HG03457 (cell line): ENCODE measurements at regions not wholly inside any gene's neighbourhood (a gene's known extent, or its start where the extent isn't known, plus 50 kb on each side); places are given as distances from the start of the nearest gene placed in this dataset.
"Not testable (repeated sequence)": the region's sequence is repeated elsewhere in the genome, so short reads cannot be mapped to it uniquely, and the experiment has no call there.

Experiments
- ATAC-seq: cut with Tn5 transposase; IDR thresholded peaks from one replicate; pipeline ENCODE4 v1.9.1; 2021; ENCODE audit warnings: moderate number of reproducible peaks; ENCODE audit not compliant: unreplicated experiment

DNA sequence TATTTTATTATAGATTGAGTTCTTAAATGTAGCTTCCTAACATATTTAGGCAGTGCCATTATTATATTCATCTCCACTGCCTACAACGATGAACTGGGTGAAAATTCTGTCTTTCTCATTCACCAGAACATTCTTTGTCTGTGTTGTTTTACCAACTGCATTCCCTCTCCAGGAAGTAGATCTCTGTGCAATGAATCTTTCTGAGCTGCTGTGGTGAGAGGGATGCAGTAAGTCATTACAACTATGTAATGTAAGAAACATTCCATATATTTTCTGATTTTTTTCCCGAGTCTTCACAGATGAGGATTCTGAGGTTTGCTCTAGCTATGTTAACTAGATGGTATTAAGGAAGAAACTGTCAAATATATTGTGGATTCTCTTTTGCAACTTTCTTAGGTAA lies 811.9 kb upstream of the PCDH7 start:
- no peak for ATAC-seq

DNA sequence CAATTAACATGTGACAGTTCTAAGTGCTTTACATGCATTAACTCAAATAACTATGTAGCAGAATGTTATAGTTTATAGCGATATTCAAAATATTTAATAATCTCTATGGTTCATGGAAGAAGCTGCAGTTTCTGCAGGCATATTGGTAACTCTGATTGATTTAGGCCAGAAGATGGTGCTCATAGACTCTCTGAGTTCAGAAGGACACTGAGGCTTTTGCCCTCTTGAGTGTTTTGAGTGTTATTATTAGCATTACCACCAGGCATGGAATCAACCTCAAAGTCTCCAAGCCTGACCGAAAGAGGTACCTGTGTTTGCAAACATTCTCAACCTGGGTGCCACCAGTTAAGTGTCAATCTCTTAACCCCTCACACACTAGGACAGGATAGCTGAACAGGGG lies 792.3 kb upstream of the PCDH7 start:
- ATAC-seq = no peak

DNA sequence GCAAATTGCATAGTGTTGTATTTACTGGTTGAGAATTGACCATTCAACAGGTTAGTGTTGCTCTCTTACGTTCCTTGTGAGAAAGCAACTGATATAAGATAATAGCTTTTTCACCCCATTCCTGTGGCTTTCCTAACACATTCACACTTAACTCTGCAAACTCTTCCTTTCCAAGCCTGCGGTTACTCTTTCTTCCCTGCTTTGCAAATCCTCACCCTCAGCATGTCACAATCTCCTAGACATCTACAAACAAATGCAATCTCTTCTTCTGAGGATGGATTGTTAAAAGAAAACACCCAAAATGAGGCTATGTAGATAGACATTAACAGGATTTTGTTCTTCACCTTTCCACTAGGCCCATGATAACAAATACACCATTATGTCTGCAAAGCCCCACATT lies 771.7 kb upstream of the PCDH7 start:
- no peak for ATAC-seq

DNA sequence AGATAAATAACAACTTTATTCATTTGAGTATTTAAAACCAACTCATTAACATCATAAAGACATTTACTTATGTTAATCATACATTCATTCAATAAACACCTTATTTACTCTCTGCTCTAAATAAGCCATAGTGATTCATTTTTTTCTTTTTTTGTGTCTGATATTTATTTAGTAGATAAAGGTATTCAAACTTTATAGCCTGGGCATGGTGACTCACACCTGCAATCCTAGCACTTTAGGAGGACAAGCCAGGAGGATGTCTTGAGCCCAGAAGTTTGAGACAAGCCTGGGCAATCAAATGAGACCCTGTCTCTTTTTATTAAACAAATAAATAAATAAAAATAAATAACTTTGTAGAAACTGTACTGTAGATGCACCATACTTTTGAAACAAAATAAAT lies 771.3 kb upstream of the PCDH7 start:
- no peak for ATAC-seq

DNA sequence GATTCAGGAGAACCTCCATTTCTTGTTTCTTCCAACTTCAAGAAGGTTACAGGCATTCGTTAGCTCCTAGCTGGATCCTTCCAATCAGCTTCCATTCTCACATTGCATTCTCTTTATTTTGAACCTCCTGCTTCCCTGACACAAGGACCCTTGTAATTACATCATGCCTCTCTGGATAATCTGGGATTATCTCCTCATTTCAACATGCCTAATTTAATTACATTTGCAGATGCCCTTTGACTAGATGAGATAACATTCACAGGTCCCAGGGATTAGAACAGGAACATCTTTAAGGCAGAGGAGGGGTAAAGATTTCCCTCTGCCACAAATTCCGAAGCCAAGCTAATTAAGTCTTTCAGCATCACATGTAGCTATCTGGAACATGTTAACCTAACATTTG lies 753.8 kb upstream of the PCDH7 start:
- no peak for ATAC-seq

DNA sequence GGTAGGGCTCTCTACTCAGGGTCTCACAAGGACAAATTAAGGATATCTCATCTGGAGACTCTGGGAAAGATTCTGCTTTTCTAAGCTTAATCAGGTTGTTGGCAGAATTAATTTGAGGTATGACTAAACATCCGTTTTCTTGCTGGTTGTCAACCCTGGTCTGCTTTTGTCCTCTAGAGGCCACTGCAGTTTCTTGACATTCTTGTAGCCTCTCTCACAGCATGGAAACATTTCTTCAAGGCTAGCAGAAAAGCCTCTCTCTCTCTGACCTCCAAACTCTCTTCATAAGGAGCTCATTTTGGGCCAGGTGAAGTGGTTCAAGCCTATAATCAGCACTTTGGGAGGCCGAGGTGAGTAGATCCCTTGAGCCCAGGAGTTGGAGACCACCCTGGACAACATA lies 749.5 kb upstream of the PCDH7 start:
- no peak for ATAC-seq

DNA sequence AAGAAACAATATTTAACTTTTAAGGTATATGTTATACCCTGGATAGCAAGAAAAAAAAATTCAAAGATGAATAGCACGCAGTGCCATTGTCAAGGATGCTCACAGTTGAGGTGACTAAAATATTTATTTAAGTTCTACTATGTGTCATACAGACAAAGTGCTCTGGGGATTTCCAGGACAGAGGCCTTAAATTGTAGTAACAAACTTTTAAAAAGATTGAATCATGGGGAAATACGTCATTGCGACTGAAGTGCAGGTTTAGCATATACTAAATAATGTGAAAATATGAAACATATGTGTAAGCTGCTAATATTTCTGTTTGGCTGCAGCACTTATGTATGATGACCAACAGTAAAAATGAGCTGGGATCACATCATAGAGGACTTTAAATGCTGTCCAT lies 748.0 kb upstream of the PCDH7 start:
- ATAC-seq = no peak

DNA sequence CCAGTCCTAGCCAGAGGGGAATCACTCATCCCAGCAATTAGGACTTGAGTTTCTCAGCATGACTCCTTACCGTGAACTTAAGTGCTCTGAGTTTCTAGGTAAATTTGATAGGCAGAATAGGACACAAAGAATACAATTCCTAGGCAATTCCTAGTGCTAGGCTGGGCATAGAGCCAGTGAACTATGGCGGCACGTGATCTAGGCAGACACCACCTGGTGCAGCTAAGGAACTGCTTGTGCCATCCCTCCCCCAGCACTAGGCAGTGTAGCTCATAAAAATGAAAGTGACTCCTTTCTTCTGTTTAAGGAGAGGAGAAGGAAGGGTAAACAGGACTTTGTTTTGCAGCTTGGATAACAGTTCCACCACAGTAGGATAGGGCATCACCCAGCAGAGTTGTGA lies 736.3 kb upstream of the PCDH7 start:
- ATAC-seq = no peak

DNA sequence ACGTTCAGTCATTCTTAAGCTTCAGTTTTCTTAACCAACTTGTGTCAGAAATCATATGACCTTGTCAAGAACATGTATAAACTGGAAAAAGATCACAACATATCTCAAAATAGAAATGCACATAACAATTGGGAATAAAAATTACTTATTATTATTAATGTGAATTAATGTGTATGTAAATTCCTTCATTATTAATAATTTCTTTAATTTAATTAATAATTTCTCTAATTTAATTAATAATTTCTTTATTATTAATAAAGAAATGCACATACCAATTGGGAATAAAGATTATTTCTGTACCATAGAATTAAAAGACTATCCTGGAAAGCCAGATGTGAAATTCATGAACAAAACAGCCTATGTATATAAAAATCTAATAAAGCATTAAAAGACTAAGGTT lies 718.5 kb upstream of the PCDH7 start:
- ATAC-seq = no peak

DNA sequence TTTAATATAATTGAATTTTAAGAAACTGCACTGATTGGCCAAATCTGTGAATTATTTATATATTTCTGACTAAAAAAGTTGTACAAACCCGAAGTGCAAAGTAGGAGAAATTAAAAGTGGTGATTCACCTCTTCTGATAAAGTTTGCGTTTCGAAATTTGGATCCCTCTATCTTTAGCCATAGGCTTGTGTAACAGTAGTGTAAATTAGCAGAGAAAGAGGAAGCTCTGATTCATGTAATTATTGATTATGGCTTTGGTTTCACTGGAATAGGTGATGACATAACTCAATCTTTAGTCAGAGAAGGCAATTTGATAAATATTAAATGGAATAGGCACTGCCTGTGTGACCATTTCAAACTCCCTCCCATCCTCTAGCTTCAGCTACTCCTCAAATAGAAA lies 717.8 kb upstream of the PCDH7 start:
- no peak for ATAC-seq

DNA sequence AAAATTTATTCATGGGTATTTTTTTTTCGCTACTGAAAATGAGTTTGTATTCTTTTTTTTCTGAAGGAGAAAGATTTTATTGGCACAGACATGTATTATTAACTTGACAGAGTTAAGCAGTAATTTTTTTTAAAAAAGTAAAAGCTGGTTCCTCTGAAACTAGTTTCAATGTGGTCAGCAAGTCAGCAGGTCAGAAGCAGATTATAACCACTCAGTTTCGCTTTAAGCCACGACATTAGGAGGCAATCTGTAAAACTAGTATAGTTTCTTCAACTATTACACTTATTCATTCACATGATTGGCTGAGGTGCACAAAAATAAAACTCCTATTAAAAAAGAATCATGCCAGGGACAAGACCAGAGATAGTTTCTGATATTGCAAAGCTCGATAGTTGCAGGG lies 714.2 kb upstream of the PCDH7 start:
- no peak for ATAC-seq

DNA sequence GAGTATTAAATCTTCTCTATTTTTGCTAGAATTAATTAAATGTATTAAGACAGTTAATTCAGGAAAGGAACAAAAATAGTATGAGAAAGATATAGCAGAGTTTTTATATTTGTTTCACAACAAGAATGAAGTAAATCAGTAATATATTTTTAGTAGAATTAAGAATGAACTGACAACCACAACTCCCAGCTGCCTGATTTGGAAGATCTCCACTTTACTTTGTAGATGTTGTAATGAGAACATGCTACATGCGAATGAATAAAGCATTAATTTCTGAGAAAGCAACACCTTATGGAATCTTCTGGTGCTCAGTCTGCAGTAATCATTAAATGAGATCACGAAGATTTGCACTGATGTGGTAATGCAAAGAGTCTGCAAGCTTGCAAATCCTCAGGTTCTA lies 695.6 kb upstream of the PCDH7 start:
- no peak for ATAC-seq

DNA sequence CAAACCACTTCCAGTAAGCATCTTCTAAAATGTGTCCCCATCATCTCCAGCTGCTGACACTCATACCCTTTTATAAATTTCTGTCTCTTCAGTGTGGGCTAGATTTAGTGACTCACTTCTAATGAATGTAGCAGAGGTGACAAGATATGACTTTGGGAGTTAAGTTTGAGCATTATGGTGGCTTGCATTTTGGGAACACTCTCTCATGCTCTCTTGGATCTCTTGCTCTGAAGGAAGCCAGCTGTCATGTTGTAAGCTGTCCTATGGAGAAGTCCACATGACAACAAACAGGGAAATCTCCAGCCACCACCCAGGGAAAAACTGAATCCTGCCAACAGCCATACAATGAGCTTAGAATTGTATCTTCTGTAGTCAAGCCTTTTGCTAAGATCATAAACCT lies 691.3 kb upstream of the PCDH7 start:
- no peak for ATAC-seq

DNA sequence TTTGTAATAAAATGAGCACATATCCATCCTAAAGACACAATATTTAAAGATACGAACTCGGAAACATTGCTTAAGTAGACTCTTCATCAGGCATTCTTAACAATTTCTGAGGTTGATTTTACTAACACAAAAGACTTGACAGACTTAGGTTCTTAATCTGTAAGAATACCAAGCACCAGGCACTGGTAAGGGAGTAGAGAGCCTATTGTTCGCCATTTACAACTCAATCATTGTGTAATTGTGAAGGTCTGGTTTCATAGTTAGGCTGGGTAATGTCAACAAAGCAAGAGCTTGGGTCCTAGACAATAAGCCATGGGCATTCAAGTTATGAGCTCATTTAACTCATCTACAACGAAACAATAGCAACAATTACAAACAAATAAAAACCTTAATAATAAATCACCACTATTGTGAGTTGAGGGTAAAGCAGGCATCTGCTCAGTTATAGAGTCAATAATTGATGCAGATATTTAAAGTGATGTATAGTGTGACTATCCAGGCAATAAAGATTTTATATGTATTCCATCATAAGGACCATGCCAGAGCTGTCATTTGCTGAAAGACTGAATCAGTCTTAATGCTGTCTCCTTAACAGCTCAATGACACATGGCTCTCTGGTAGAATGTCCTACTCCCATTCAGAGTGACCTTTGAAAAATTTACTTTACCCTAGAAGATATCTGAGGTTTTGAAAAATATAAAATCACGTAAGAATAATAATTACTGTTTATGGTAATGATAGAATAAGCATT lies 664.0 kb upstream of the PCDH7 start:
- ATAC-seq = no peak

DNA sequence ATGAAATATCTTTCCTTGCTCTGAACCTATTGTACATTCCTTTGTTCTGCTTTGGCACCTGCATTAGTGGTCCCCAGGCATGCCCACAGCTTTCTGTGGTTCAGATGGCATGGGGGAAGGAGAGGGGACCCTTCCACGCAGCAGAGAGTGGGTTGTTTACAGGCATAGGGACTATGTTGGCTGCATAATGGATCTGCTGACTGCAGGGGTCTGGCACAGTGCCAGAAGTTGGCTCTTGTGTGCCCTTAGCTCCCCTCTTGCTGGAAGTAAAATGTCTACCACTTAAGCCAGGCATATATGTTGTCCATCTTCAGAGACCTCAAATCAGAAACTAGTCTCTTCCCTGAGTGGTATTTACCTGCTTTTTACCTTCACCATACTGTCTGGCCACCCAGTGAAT lies 651.9 kb upstream of the PCDH7 start:
- no peak for ATAC-seq

DNA sequence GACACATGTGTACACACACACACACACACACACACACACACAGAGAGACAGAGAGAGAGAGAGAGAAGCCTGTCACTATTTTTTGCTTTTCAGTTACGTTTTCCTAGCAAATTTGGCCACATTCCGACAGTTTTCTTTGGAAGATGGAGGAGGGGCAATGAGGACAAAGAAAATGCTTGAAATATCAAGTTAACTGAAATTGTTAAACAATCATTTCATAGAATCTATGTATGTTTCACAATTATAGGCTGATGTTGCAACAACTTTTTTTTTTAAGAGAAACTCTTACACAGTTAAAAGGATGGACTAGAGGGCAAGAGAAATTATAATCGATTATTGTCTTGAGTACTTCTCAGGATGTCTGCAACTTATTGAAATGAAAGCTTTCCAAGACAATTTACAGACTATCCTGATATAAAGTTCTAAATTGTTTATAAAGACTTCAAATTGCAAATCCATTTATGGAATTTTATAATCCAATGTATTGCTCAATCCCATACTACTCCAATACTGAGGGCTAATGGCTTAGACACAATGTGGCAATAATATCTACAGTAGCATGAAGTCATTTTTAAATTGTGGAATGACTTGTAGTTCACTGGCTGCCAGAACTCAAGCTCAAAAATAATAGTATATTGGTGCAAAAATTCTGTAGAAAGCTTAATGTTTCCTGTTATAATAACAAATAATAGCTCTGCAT lies 647.0 kb upstream of the PCDH7 start:
- ATAC-seq = no peak

DNA sequence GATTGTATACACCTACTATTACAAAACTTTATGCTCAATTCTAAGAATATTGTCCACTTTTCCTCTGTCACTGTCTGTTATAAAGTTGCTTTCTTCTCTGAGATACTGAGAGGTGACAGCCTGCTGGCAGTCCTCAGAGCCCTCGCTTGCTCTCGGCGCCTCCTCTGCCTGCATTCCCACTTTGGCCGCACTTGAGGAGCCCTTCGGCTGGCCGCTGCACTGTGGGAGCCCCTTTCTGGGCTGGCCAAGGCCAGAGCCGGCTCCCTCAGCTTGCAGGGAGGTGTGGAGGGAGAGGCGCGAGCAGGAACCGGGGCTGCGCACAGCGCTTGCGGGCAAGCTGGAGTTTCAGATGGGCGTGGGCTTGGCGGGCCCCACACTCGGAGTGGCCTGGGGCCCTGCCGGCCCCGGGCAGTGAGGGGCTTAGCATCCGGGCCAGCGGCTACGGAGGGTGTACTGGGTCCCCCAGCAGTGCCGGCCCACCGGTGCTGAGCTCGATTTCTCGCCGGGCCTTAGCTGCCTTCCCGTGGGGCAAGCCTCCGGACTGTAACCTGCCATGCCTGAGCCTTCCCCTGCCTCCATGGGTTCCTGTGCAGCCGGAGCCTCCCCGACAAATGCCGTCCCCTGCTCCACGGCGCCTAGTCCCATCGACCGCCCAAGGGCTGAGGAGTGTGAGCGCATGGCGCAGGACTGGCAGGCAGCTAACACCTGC lies 627.6 kb upstream of the PCDH7 start:
- ATAC-seq = not testable (repeated sequence)

DNA sequence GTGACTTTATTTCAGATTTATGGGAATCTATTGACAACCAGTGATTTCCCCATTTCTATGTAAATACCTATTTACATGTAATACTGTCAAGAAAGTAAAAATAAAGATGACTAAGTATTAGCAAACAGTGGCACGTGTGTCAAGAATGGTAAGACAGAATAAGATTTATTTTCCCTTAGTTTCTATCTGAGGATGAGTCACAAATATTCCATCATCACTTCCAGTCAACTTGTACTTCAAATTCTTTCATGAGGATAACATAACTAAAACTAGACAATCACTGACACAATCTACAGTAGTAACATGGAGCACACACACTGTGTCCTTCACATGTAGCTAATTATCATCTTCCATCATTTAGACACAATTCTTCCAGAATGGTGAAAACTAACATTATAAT lies 625.3 kb upstream of the PCDH7 start:
- ATAC-seq = no peak

DNA sequence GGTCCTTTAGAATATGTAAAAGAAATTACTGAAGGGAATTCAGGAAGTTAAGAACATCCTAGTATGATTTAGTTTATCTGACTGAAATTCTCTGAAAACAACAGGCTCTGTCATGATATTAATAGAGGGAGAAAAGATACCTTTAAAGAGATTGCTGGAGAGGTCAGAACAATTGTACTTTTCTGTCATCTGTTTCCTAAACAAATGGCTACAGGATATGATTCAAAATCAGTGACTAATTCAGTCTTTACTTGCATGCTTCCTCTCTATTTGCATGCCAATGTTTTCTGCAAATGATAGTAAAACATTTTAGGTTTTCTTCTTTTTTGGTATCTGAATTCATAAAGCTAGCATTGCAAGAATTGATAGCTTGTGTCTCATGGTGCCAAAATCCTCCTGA lies 616.7 kb upstream of the PCDH7 start:
- ATAC-seq = no peak

DNA sequence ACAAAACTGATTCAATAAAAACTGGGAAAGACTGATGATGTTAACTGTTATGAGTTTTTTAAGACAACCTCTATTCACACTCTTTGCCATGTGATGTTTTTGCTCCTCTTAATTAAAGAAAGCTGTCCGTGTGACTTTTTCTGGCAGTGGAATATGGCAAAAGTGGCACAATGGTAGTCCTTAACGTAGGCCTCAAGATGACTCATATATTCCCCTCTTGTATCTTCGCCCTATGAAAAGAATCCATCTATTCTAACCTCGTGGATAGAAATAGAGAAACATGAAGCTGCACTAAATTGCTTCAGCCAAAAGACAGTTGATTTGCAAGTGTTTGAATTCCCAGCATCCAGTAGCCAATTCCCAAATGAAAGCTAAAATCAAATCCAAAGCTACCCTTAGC lies 603.8 kb upstream of the PCDH7 start:
- no peak for ATAC-seq

DNA sequence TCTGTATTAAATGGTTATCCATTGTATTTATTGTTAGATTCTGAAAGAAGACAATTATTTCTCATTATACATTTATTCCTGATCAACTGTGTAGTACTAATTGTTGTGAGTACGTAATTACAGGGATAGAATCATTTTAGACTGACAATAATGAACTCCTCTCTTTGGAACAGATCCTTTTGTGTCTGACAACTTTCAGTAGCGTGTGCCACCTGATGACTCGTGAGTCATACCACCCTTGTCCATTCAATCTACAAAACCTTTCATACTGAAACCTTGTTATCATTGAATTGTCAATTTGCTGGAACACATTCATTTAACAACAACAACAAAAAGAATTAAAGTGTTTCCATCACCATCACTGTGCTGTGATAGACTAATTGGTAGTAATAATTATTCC lies 602.7 kb upstream of the PCDH7 start:
- no peak for ATAC-seq

DNA sequence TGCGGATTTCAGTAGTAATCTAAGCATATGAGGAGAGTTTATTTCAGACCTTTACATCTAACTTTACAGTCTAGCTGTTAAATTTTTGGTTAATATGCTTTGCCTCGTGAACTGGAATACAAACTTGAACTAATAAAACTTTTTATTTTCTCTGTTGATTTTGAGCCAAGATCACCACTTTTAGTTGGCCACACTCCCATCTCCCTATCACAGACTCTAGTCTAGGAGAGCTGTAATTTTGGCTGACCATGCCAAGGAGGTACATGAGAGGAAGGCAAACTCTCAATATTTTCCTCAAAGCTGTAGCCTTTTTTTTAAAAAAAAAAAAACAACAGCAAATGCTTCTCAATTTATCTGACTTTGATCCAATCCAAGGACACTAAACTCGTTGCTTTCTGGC lies 597.5 kb upstream of the PCDH7 start:
- no peak for ATAC-seq
